ENCODE measurements at regions not wholly inside any gene's neighbourhood (a gene's known extent, or its start where the extent isn't known, plus 50 kb on each side); places are given as distances from the start of the nearest gene placed in this dataset.

DNA sequence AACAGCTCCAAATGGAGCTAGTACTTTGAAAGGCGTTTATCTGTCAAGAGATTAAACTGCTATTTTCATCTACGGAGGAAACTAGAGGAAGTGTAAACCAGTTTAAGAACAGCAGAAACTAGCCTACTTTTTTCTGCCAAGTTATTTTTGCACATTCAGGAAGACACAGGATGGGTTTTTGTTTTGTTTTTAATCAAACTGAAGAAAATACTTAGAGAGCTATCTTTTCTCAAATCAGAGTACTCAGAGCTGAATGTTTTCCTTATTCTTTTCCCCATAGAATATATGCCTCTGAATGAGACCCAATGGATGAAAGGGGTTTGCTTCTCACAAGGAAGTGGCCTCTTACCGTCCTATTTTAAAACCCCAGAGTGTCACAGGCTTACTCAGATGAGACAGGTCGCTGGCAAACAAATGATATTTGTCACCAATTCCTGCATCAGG, 538.5 kb downstream of the CD83 start:
- TF ChIP-seq GATA2 (IDR thresholded peaks at IDR 0.05; ENCODE audit: low read depth, low read length) (no peak), GATA3 (IDR thresholded peaks at IDR 0.05; ENCODE audit: low read depth, low read length) (no peak)
